HEK293 (cell line): ENCODE measurements at regions not wholly inside any gene's neighbourhood (a gene's known extent, or its start where the extent isn't known, plus 50 kb on each side); places are given as distances from the start of the nearest gene placed in this dataset.
A peak's percentile ranks its signal among the peaks of the same experiment; 100 is the strongest.

Experiments
- CTCF ChIA-PET: fragments of 350-600 bp; formaldehyde crosslinking; extraction: SDS; loops from one replicate; lab custom pipeline; 2021; ENCODE audit warnings: antibody characterized with exemption; lab: Yijun Ruan, JAX
- POLR2A ChIA-PET: fragments of 300-600 bp; formaldehyde crosslinking; extraction: SDS; loops from one replicate; lab custom pipeline; 2020; ENCODE audit warnings: antibody characterized with exemption, inconsistent platforms; lab: Yijun Ruan, JAX
- H3K27ac ChIP-seq: fragments of 200-500 bp; sonication (Bioruptor generic); 2 replicates; pipeline ENCODE4 v1.5.1; 2014; ENCODE audit warnings: low read depth, low read length, control low read depth, inconsistent platforms; ENCODE audit errors: extremely low read depth
- H3K36me3 ChIP-seq, 2 experiments: fragments of 200-500 bp in 1 of 2; sonication (Bioruptor generic) in 1 of 2; 1 replicate in 1 of 2; 2 replicates in 1 of 2; pipeline ENCODE4 v1.5.1; 2014 to 2017; ENCODE audit warnings: inconsistent platforms in 2 of 2, low read length in 2 of 2; ENCODE audit not compliant: control insufficient read depth in 2 of 2, insufficient read depth in 1 of 2
- H3K4me1 ChIP-seq: fragments of 200-500 bp; sonication (Bioruptor generic); 2 replicates; pipeline ENCODE4 v1.5.1; 2014; ENCODE audit warnings: mild to moderate bottlenecking, low read length, inconsistent platforms; ENCODE audit not compliant: control insufficient read depth, insufficient read depth
- H3K4me3 ChIP-seq: 2 replicates; pipeline ENCODE4 v1.5.1; 2011; ENCODE audit warnings: low read depth, mild to moderate bottlenecking, control low read depth, low read length, moderate library complexity
- H3K9me3 ChIP-seq: fragments of 200-500 bp; sonication (Bioruptor generic); 2 replicates; pipeline ENCODE4 v1.5.1; 2014; ENCODE audit warnings: low read depth, low read length, inconsistent platforms; ENCODE audit not compliant: control insufficient read depth, insufficient read depth
- EGR2 ChIP-seq: fragments of 450-650 bp; formaldehyde crosslinking; IDR thresholded peaks from 2 replicates; pipeline ENCODE4 v1.5.1; 2016; ENCODE audit warnings: low read depth, missing biosample characterization, missing genetic modification characterization
- HOXD13 ChIP-seq: sonication (generic); formaldehyde crosslinking; IDR thresholded peaks from 2 replicates; pipeline ENCODE4 v1.8.0; 2022; ENCODE audit warnings: missing genetic modification reagents, borderline replicate concordance
- SP3 ChIP-seq: fragments of 450-650 bp; formaldehyde crosslinking; IDR thresholded peaks from 2 replicates; pipeline ENCODE4 v1.5.1; 2016; ENCODE audit warnings: missing biosample characterization, missing genetic modification characterization
- ZBTB48 ChIP-seq: fragments of 450-650 bp; formaldehyde crosslinking; IDR thresholded peaks from 2 replicates; pipeline ENCODE4 v1.5.1; 2016; ENCODE audit warnings: missing biosample characterization, missing genetic modification characterization
- ZEB2 ChIP-seq: fragments of 450-650 bp; formaldehyde crosslinking; IDR thresholded peaks from 2 replicates; pipeline ENCODE4 v1.5.1; 2016; ENCODE audit warnings: missing biosample characterization, missing genetic modification characterization
- ZFP69B ChIP-seq: fragments of 450-650 bp; formaldehyde crosslinking; IDR thresholded peaks from 2 replicates; pipeline ENCODE4 v1.5.1; 2016; ENCODE audit warnings: missing biosample characterization, missing genetic modification characterization
- ZIC2 ChIP-seq: fragments of 450-650 bp; formaldehyde crosslinking; IDR thresholded peaks from 2 replicates; pipeline ENCODE4 v1.5.1; 2016; ENCODE audit warnings: missing biosample characterization, missing genetic modification characterization
- ZNF155 ChIP-seq: fragments of 450-650 bp; formaldehyde crosslinking; IDR thresholded peaks from 2 replicates; pipeline ENCODE4 v1.5.1; 2016; ENCODE audit warnings: missing biosample characterization, missing genetic modification characterization
- ZNF221 ChIP-seq: fragments of 450-650 bp; formaldehyde crosslinking; IDR thresholded peaks from 2 replicates; pipeline ENCODE4 v1.5.1; 2017; ENCODE audit warnings: missing biosample characterization, missing genetic modification characterization, borderline replicate concordance
- ZNF335 ChIP-seq: fragments of 450-650 bp; formaldehyde crosslinking; conservative IDR thresholded peaks from 2 replicates; pipeline ENCODE4 v1.5.1; 2016; ENCODE audit warnings: missing biosample characterization, missing genetic modification characterization
- ZNF530 ChIP-seq: fragments of 450-650 bp; formaldehyde crosslinking; IDR thresholded peaks from 2 replicates; pipeline ENCODE4 v1.5.1; 2016; ENCODE audit warnings: low read depth, missing biosample characterization, missing genetic modification characterization
- ZNF548 ChIP-seq: fragments of 450-650 bp; formaldehyde crosslinking; IDR thresholded peaks from 2 replicates; pipeline ENCODE4 v1.5.1; 2016; ENCODE audit warnings: missing biosample characterization, missing genetic modification characterization
- ZNF596 ChIP-seq: fragments of 450-650 bp; IDR thresholded peaks from 2 replicates; pipeline ENCODE4 v1.5.0; 2018; ENCODE audit warnings: missing biosample characterization, mild to moderate bottlenecking, missing genetic modification characterization, moderate library complexity
- ZNF600 ChIP-seq: fragments of 450-650 bp; formaldehyde crosslinking; IDR thresholded peaks from 2 replicates; pipeline ENCODE4 v1.5.1; 2016; ENCODE audit warnings: missing biosample characterization, missing genetic modification characterization
- ZNF610 ChIP-seq: fragments of 450-650 bp; formaldehyde crosslinking; IDR thresholded peaks from 2 replicates; pipeline ENCODE4 v1.5.1; 2016; ENCODE audit warnings: missing biosample characterization, missing genetic modification characterization, borderline replicate concordance
- ZNF626 ChIP-seq: fragments of 450-650 bp; sonication (Bioruptor Pico); formaldehyde crosslinking; IDR thresholded peaks from 2 replicates; pipeline ENCODE4 v1.5.1; 2018; ENCODE audit warnings: missing biosample characterization, missing genetic modification characterization, inconsistent platforms
- ZNF654 ChIP-seq: fragments of 450-650 bp; formaldehyde crosslinking; IDR thresholded peaks from 2 replicates; pipeline ENCODE4 v1.5.1; 2016; ENCODE audit warnings: low read depth, missing biosample characterization, missing genetic modification characterization
- ZNF660 ChIP-seq: fragments of 450-650 bp; IDR thresholded peaks from 2 replicates; pipeline ENCODE4 v1.5.1; 2018; ENCODE audit warnings: missing biosample characterization, mild to moderate bottlenecking, missing genetic modification characterization
- TF ChIP-seq, protein P1 (sequence below): fragments of 450-650 bp; formaldehyde crosslinking; IDR thresholded peaks from 2 replicates; pipeline ENCODE4 v1.5.1; 2016; ENCODE audit warnings: missing biosample characterization, missing genetic modification characterization
- TF ChIP-seq, protein P2 (sequence below): fragments of 450-650 bp; formaldehyde crosslinking; optimal IDR thresholded peaks from 2 replicates; pipeline ENCODE3; 2016; ENCODE audit warnings: missing biosample characterization, mild to moderate bottlenecking, missing genetic modification characterization
- TF ChIP-seq, protein P3 (sequence below): fragments of 450-650 bp; formaldehyde crosslinking; IDR thresholded peaks from 2 replicates; pipeline ENCODE4 v1.5.1; 2016; ENCODE audit warnings: missing biosample characterization, missing genetic modification characterization
- TF ChIP-seq, protein P4 (sequence below): fragments of 450-650 bp; formaldehyde crosslinking; IDR thresholded peaks from 2 replicates; pipeline ENCODE4 v1.5.1; 2017; ENCODE audit warnings: missing biosample characterization, missing genetic modification characterization
- TF ChIP-seq, protein P5 (sequence below): fragments of 450-650 bp; formaldehyde crosslinking; IDR thresholded peaks from 2 replicates; pipeline ENCODE4 v1.5.1; 2016; ENCODE audit warnings: missing biosample characterization, missing genetic modification characterization
- TF ChIP-seq, protein P6 (sequence below): IDR thresholded peaks from 2 replicates; pipeline ENCODE4 v1.6.1; 2011; ENCODE audit warnings: mild to moderate bottlenecking, low read depth, low read length, borderline replicate concordance
- TF ChIP-seq, protein P7 (sequence below): fragments of 450-650 bp; formaldehyde crosslinking; conservative IDR thresholded peaks from 2 replicates; pipeline ENCODE4 v1.5.1; 2016; ENCODE audit warnings: low read depth, missing biosample characterization, missing genetic modification characterization

DNA sequence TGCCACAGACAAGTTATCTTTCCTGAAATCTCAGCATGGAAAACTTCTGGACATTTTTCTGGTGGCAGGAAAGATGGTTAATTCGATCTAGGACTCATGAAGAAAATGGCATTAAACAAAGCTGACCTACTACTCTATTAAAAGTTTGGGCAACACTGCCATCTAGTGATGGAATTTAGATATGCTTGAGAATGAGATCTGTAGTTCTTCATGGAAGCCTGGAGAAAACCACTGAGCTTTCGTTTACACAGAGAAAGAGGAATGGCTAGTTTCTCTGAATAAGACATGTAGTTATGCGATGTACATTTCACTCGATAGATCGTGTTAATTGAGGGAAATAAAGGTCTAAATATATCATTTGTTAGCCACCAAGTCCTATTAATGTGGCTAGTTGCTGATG is 51.7 kb upstream of the CHRDL1 start (continued):
- TF ChIP-seq, protein P1, sequence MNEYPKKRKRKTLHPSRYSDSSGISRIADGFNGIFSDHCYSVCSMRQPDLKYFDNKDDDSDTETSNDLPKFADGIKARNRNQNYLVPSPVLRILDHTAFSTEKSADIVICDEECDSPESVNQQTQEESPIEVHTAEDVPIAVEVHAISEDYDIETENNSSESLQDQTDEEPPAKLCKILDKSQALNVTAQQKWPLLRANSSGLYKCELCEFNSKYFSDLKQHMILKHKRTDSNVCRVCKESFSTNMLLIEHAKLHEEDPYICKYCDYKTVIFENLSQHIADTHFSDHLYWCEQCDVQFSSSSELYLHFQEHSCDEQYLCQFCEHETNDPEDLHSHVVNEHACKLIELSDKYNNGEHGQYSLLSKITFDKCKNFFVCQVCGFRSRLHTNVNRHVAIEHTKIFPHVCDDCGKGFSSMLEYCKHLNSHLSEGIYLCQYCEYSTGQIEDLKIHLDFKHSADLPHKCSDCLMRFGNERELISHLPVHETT (tag by site-specific recombination) = no peak
- no peak for TF ChIP-seq SP3
- no peak for TF ChIP-seq ZNF530 (tag by site-specific recombination)
- no peak for TF ChIP-seq ZNF221
- TF ChIP-seq, protein P2, sequence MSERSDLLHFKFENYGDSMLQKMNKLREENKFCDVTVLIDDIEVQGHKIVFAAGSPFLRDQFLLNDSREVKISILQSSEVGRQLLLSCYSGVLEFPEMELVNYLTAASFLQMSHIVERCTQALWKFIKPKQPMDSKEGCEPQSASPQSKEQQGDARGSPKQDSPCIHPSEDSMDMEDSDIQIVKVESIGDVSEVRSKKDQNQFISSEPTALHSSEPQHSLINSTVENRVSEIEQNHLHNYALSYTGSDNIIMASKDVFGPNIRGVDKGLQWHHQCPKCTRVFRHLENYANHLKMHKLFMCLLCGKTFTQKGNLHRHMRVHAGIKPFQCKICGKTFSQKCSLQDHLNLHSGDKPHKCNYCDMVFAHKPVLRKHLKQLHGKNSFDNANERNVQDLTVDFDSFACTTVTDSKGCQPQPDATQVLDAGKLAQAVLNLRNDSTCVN (tag by site-specific recombination) = no peak
- no peak for TF ChIP-seq ZEB2 (tag by site-specific recombination)
- no peak for TF ChIP-seq ZNF548 (tag by site-specific recombination)
- TF ChIP-seq HOXD13 (CRISPR knock-in tag) = no peak
- TF ChIP-seq, protein P3, sequence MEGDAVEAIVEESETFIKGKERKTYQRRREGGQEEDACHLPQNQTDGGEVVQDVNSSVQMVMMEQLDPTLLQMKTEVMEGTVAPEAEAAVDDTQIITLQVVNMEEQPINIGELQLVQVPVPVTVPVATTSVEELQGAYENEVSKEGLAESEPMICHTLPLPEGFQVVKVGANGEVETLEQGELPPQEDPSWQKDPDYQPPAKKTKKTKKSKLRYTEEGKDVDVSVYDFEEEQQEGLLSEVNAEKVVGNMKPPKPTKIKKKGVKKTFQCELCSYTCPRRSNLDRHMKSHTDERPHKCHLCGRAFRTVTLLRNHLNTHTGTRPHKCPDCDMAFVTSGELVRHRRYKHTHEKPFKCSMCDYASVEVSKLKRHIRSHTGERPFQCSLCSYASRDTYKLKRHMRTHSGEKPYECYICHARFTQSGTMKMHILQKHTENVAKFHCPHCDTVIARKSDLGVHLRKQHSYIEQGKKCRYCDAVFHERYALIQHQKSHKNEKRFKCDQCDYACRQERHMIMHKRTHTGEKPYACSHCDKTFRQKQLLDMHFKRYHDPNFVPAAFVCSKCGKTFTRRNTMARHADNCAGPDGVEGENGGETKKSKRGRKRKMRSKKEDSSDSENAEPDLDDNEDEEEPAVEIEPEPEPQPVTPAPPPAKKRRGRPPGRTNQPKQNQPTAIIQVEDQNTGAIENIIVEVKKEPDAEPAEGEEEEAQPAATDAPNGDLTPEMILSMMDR = peak; percentile 16; the same call in 1 of the 2 replicates
- TF ChIP-seq ZBTB48 (tag by site-specific recombination) = no peak
- TF ChIP-seq, protein P4, sequence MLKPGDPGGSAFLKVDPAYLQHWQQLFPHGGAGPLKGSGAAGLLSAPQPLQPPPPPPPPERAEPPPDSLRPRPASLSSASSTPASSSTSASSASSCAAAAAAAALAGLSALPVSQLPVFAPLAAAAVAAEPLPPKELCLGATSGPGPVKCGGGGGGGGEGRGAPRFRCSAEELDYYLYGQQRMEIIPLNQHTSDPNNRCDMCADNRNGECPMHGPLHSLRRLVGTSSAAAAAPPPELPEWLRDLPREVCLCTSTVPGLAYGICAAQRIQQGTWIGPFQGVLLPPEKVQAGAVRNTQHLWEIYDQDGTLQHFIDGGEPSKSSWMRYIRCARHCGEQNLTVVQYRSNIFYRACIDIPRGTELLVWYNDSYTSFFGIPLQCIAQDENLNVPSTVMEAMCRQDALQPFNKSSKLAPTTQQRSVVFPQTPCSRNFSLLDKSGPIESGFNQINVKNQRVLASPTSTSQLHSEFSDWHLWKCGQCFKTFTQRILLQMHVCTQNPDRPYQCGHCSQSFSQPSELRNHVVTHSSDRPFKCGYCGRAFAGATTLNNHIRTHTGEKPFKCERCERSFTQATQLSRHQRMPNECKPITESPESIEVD (tag by site-specific recombination) = no peak
- TF ChIP-seq, protein P5, sequence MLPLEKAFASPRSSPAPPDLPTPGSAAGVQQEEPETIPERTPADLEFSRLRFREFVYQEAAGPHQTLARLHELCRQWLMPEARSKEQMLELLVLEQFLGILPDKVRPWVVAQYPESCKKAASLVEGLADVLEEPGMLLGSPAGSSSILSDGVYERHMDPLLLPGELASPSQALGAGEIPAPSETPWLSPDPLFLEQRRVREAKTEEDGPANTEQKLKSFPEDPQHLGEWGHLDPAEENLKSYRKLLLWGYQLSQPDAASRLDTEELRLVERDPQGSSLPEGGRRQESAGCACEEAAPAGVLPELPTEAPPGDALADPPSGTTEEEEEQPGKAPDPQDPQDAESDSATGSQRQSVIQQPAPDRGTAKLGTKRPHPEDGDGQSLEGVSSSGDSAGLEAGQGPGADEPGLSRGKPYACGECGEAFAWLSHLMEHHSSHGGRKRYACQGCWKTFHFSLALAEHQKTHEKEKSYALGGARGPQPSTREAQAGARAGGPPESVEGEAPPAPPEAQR (tag by site-specific recombination) = no peak
- no peak for TF ChIP-seq ZNF335 (tag by site-specific recombination)
- TF ChIP-seq ZFP69B (tag by site-specific recombination) = no peak
- no peak for TF ChIP-seq ZNF596
- TF ChIP-seq ZIC2 (tag by site-specific recombination) = no peak
- TF ChIP-seq, protein P6, sequence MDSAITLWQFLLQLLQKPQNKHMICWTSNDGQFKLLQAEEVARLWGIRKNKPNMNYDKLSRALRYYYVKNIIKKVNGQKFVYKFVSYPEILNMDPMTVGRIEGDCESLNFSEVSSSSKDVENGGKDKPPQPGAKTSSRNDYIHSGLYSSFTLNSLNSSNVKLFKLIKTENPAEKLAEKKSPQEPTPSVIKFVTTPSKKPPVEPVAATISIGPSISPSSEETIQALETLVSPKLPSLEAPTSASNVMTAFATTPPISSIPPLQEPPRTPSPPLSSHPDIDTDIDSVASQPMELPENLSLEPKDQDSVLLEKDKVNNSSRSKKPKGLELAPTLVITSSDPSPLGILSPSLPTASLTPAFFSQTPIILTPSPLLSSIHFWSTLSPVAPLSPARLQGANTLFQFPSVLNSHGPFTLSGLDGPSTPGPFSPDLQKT = no peak
- peak; percentile 96 for TF ChIP-seq ZNF654 (tag by site-specific recombination)
- no peak for TF ChIP-seq ZNF600

DNA sequence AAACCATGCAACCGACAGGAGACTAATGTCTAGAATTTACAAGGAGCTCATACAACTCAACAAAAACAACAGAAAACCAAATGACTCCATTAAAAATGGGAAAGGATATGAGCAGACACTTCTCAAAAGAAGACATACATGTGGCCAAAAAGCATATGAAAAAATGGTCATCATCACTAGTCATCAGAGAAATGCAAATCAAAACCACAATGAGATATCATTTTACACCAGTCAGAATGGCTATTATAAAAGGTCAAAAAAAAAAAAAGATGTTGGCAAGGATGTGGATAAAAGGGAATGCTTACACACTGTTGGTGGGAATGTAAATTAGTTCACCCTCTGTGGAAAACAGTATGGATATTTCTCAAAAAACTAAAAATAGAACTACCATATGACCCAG is 50.5 kb upstream of the CHRDL1 start:
- no peak overlapping the region for H3K4me3 ChIP-seq
- H3K4me1 ChIP-seq = no peaks in the 10 kb centered on the region
- H3K27ac ChIP-seq = no peak overlapping the region
- H3K9me3 ChIP-seq = no peaks in the 10 kb centered on the region
- POLR2A ChIA-PET = no interaction called here
- CTCF ChIA-PET = interaction anchor here (0.6 to 3.2 kb wide), 10 partner anchors 23 to 431 kb away, joined by 3 to 28 read pairs (median 6); no protein-coding TSS in a partner anchor
- H3K36me3 ChIP-seq = no peaks in the 10 kb centered on the region
- TF ChIP-seq ZNF610 (tag by site-specific recombination) = no peak
- no peak for TF ChIP-seq EGR2
- TF ChIP-seq ZNF660 = no peak
- TF ChIP-seq ZNF335 (tag by site-specific recombination) = no peak
- no peak for TF ChIP-seq ZNF626 (tag by site-specific recombination)
- TF ChIP-seq, protein P7, sequence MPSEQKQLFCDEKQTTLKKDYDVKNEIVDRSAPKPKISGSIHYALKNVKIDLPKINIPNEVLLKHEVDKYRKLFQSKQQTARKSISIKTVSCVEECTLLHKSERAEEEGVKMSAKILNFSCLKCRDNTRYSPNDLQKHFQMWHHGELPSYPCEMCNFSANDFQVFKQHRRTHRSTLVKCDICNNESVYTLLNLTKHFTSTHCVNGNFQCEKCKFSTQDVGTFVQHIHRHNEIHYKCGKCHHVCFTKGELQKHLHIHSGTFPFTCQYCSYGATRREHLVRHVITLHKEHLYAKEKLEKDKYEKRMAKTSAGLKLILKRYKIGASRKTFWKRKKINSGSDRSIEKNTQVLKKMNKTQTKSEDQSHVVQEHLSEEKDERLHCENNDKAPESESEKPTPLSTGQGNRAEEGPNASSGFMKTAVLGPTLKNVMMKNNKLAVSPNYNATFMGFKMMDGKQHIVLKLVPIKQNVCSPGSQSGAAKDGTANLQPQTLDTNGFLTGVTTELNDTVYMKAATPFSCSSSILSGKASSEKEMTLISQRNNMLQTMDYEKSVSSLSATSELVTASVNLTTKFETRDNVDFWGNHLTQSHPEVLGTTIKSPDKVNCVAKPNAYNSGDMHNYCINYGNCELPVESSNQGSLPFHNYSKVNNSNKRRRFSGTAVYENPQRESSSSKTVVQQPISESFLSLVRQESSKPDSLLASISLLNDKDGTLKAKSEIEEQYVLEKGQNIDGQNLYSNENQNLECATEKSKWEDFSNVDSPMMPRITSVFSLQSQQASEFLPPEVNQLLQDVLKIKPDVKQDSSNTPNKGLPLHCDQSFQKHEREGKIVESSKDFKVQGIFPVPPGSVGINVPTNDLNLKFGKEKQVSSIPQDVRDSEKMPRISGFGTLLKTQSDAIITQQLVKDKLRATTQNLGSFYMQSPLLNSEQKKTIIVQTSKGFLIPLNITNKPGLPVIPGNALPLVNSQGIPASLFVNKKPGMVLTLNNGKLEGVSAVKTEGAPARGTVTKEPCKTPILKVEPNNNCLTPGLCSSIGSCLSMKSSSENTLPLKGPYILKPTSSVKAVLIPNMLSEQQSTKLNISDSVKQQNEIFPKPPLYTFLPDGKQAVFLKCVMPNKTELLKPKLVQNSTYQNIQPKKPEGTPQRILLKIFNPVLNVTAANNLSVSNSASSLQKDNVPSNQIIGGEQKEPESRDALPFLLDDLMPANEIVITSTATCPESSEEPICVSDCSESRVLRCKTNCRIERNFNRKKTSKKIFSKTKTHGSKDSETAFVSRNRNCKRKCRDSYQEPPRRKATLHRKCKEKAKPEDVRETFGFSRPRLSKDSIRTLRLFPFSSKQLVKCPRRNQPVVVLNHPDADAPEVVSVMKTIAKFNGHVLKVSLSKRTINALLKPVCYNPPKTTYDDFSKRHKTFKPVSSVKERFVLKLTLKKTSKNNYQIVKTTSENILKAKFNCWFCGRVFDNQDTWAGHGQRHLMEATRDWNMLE (tag by site-specific recombination) = no peak
- TF ChIP-seq ZNF155 (tag by site-specific recombination) = no peak
